Activated T-cell treated with anti-CD3 and anti-CD28 coated beads, Interleukin-2, amount 50 U/mL, for 4 hours (primary cell): ENCODE measurements at regions not wholly inside any gene's neighbourhood (a gene's known extent, or its start where the extent isn't known, plus 50 kb on each side); places are given as distances from the start of the nearest gene placed in this dataset.
"Not testable (repeated sequence)": the region's sequence is repeated elsewhere in the genome, so short reads cannot be mapped to it uniquely, and the experiment has no call there.

Experiments used
- ATAC-seq, 2 donors: fragments of 200-7000 bp; cut with Tn5 transposase; one replicate each; pipeline ENCODE4 v1.10.0; 2021
- DNase-seq: peaks from one replicate; pipeline ENCODE4 v3.0.0-alpha.2; 2020
- H3K27me3 Mint-ChIP-seq: one replicate; pipeline ENCODE4 v1.8.0; 2021; ENCODE audit warnings: low read depth, mixed read lengths
- H3K36me3 Mint-ChIP-seq: one replicate; pipeline ENCODE4 v1.8.0; 2022; ENCODE audit warnings: mixed read lengths; ENCODE audit not compliant: insufficient read depth
- H3K4me1 Mint-ChIP-seq: one replicate; pipeline ENCODE4 v1.8.0; 2021; ENCODE audit warnings: low read depth, mixed read lengths
- H3K4me3 Mint-ChIP-seq: one replicate; pipeline ENCODE4 v1.8.0; 2021; ENCODE audit warnings: mild to moderate bottlenecking, moderate library complexity, mixed read lengths
- H3K9me3 Mint-ChIP-seq: one replicate; pipeline ENCODE4 v1.8.0; 2021; ENCODE audit warnings: mixed read lengths

- not testable (repeated sequence) for H3K36me3 Mint-ChIP-seq, ATAC-seq, H3K27me3 Mint-ChIP-seq, H3K4me3 Mint-ChIP-seq, H3K4me1 Mint-ChIP-seq, H3K9me3 Mint-ChIP-seq, DNase-seq
Measured at GRCh38 chr7:56889454-56889853, 242.8 kb downstream of the ZNF479 start.

- ATAC-seq, DNase-seq: not testable (repeated sequence)
Measured at GRCh38 chr7:56885132-56885531, 247.1 kb downstream of the ZNF479 start.

GRCh38 chr7:56882318-56882717, 249.9 kb downstream of the ZNF479 start:
- not testable (repeated sequence) for H3K9me3 Mint-ChIP-seq

More at GRCh38 chr7:56885132-56885531, 247.1 kb downstream of the ZNF479 start:
- not testable (repeated sequence) for H3K4me1 Mint-ChIP-seq, H3K9me3 Mint-ChIP-seq, H3K36me3 Mint-ChIP-seq, H3K4me3 Mint-ChIP-seq, H3K27me3 Mint-ChIP-seq

More at GRCh38 chr7:56882318-56882717, 249.9 kb downstream of the ZNF479 start:
- ATAC-seq, H3K4me3 Mint-ChIP-seq, H3K4me1 Mint-ChIP-seq, H3K27me3 Mint-ChIP-seq, DNase-seq, H3K36me3 Mint-ChIP-seq: not testable (repeated sequence)
